GM21390 (cell line): ENCODE measurements at regions not wholly inside any gene's neighbourhood (a gene's known extent, or its start where the extent isn't known, plus 50 kb on each side); places are given as distances from the start of the nearest gene placed in this dataset.
"Not testable (repeated sequence)": the region's sequence is repeated elsewhere in the genome, so short reads cannot be mapped to it uniquely, and the experiment has no call there.

ENCODE experiments used
- ATAC-seq: cut with Tn5 transposase; IDR thresholded peaks from one replicate; pipeline ENCODE4 v1.9.1; 2021; ENCODE audit not compliant: unreplicated experiment

GRCh38 chr6:4725136-4725760 is 51.0 kb upstream of the CDYL start:
- ATAC-seq, result not testable (repeated sequence)

- not testable (repeated sequence) for ATAC-seq
Measured at GRCh38 chr6:4724727-4725126, 51.5 kb upstream of the CDYL start.

DNA sequence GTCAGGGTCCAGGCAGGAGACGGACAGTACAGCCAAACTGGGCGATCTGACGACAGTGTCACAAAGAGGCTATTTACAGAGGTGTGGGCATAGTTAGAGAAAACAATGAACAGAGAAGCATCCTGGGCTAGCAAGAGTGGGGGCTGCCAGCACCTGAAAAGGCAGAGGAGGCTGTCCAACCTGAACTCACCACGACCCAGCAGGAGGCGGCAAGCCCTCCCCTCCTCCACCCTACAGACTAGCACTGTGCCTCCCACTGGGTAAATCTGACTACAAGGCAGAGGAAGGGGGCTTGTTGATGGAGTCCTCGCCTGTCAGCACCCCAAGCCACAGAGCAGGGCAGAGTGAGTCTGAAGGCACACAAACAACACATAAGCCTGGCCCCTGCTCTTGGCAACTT is 52.8 kb upstream of the CDYL start:
- ATAC-seq, result no peak

GRCh38 chr6:4721368-4721767 is 54.8 kb upstream of the CDYL start:
- not testable (repeated sequence) for ATAC-seq

GRCh38 chr6:4719491-4719890 is 56.7 kb upstream of the CDYL start:
- no peak for ATAC-seq

DNA sequence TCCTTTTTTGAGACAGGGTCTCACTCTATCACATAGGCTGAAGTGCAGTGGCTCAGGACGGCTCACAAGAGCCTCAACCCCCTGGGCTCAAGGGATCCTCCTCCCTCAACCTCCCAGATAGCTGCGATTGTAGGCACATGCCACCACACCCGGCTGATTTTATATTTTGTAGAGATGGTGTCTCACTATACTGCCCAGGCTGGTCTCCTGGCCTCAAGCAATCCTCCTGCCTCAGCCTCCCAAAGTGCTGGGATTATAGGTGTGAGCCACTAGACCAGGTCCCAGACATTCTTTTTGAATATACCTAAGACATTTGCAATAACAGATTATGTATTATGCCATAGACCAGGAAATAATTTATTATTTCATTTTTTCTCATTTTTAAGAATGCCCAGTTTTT is 58.3 kb upstream of the CDYL start:
- no peak for ATAC-seq

DNA sequence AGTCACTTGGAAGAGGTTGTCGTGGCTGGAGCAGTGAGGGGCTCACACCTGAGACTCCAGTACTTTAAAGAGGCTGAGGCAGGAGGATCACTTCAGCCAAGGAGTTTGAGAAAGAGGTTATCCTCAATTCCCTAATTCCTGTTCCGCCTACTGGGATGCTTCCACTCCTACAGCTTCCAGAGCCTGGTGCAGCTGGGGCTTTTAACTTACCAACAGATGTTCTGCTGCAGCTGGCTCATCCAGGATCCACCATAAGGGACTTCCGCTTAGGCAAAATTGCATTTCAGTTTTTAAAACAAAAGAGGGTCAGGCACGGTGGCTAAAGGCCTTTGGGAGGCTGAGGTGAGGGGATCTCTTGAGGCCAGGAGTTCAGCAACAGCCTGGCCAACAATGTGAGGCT is 59.1 kb upstream of the CDYL start:
- no peak for ATAC-seq

DNA sequence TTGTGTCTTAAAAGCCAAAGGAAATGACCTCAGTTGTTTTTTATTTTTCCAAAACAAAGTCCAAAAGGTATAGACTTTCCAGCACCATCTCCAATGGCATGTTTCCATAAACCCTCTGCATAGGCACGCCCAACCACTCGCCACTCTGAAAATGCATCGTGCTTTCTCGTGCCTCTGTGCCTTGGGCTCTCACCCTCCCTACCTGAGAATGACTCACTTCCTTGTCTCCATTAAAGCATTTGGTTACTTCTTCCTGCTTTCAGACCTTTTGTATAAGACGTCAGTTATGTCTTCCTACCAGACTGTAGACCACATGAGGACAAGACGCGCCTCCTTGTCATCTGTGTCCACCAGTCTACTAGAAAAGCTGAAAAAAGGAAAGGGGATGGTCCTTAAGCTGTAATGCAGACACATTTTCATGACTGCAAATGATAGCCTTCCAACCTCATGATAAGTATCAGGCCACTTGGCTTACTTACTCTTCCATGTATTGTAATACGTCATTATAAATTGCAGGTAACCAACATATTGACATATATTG is 61.2 kb upstream of the CDYL start:
- ATAC-seq, result no peak

DNA sequence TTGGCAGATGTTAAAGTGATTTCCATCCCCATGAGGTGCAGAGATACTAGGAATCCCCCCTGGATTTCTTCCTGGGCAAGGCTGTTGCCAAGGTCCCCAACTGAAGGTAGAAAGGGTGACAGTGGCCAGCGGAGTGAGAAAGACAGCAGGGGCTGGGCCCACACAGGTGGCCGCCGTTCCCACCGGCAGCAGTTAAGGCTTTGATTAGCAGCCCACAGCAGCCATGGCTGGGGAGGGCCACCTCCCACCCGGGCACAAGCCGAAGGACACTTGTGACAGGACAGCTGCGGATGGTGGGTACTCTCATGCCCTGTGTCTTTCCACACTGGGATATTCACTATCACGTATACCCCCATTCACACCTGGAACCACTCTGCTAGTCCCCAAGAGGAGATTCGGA is 63.9 kb upstream of the CDYL start:
- no peak for ATAC-seq

DNA sequence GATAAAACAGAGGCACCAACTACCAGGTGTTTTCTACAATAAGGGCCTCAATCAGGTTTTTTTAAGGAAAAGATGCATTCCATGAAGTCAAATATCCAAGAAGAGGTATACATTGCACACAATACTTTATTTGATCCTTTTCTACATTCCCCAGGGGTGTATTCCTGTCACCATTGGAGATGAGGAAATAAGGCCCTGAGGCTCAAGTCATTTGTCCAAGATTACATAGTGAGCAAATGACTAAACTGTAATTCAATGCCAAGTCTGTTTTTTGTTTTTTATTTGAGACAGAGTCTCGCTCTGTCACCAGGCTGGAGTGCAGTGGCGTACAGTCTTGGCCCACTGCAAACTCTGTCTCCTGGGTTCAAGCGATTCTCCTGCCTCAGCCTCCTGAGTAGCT is 69.2 kb upstream of the CDYL start:
- no peak for ATAC-seq

DNA sequence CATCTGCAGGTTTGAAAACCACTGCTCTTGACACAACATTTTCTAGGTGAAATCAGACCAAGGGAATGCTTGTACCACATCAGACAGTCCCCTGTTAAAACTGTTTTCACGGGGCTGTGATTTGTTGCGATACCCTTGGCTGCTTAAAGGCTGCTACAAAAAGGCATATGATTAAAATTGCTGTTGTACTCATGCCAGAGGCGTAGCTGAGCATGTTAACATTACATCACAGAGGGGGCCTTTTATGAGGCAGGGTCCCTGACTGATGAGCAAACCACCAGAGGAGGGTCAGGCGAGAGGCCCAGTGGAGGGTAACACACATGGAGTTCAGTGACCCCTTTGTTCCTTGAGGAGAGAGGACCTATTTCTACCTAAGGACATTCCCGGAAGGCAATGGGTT is 70.4 kb upstream of the CDYL start:
- ATAC-seq, result no peak

- no peak for ATAC-seq
Measured at GRCh38 chr6:4703382-4703781, 72.8 kb upstream of the CDYL start.

DNA sequence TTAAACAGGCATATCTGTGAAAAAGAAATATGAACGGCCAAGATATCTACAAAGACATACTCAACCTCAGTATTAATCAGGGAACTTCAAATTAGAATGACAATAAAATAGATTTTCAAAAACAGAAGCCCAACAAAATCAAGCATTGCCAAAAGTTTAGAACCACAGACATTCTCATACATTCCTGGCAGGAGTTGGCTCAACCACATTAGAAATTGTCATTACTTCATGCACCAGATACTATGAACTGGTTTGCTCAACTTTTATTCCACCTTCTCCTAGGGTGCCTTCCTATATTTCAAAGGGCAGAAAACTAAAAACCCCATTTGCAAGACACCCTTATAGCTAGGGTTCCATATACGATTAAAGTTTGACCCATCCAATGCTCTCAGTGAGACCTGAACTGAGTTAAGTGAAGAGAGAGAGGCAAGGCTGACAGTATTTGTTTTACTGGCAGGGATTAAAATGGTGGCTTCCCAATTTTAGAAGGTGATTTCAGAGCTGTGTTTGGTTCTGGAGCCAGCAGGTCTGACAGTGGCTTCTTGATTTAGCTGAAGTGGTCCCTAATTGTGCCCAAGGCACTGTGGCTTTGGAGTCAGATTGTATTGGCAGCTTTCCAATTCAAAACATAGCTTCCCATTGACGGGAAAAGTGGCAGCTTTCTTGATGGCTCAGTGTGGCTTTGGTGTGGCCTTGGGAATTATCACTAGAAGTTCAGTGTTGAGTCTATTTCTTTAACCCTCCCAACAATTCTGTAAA is 77.1 kb upstream of the CDYL start:
- ATAC-seq, result no peak

- no peak for ATAC-seq
Measured at GRCh38 chr6:4693173-4693970, 82.8 kb upstream of the CDYL start.

- ATAC-seq, result no peak
Measured at GRCh38 chr6:4692664-4693063, 83.5 kb upstream of the CDYL start.

GRCh38 chr6:4687989-4688947 is 87.9 kb upstream of the CDYL start:
- ATAC-seq, result no peak

DNA sequence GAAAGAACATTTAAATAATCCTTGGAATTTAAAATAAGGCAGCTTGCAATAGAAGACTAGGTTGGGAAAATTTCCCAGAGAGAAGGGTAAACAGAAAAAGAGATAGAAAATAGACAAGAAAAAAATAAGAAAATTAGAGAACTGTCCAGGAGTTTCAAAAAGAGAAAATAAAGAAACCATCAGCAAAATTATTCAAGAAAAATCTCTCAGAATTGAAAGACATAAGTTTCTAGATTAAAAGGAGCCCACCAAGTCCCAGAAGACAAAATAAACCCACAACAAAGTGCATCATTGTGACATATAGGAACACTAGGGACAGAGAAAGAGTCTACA is 88.6 kb upstream of the CDYL start:
- ATAC-seq, result no peak

GRCh38 chr6:4682431-4683097 is 93.6 kb upstream of the CDYL start:
- no peak for ATAC-seq

DNA sequence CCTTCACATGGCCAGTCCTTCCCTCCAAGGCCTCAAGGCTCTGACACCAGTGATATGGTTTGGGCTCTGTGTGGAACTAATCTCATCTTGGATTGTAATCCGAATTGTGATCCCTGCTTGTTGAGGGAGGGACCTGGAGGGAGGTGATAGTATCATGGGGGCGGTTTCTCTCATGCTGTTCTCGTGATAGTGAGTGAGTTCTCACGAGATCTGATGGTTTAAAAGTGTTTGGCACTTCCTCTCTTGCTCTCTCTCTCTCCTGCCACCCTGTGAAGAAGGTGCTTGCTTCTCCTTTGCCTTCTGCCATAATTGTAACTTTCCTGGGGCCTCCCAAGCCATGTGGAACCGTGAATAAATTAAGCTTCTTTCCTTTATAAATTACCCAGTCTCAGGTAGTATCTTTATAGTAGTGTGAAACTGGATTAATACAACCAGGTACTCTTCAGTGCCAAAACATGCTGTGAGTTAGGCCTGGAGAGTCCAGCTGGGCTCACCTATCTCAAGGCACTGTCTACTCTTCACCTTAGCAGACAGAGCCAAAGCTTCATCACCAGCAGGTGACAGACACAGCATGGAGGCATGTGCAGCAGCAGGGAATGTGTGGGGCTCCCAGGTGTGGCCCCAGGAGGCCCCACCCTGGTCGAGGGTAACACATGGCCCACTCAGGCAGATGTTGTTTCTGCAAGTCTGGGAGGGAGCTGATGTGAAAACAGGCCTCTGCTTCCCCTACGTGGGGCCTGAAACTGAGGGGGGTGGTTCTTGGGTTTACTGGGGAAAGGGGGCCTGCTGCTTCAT is 97.5 kb upstream of the CDYL start:
- no peak for ATAC-seq

DNA sequence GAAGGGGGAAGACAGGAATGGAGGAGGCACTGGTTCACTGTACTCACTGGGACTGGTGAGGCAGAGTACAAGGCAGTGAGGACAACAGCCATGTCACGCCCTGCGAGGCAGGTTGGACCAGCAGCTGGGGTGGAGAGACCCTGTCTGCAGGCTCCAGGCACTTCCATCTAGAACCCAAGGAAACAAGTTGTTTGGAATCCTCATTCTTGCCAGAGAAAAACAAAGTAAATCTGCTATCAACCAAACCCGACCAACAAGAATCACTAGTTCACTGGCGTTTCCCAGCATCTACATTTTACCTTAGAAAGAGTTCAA is 98.5 kb upstream of the CDYL start:
- ATAC-seq, result no peak
